ENCODE measurements at regions not wholly inside any gene's neighbourhood (a gene's known extent, or its start where the extent isn't known, plus 50 kb on each side); places are given as distances from the start of the nearest gene placed in this dataset.
A peak's percentile ranks its signal among the peaks of the same experiment; 100 is the strongest.

DNA sequence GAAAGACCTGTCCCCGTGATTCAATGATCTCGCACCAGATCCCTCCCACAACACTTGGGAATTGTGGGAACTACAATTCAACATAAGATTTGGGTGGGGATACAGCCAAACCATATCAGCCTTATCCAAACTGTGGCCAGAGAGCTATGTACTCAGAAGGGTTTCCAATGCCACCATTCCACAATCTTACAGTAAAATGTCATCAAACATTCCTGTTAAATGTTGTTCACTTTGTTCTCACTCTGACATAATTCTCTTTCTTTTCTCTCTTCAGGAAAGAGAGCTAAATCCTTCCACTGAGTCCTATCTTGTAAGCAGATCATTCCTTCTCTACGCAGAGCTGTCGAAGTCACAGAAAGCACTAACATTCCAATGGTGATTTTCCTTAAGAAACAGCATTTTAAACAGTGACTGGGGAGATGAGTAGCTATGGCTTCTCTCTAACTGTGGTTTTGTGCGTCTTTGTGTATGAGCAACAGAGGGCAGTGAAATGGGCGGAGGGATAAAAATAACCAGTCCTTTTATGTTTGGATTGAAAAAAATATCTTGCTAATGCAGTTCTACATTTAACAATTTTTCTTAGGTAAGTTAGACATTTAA is 684.7 kb downstream of the EPHA4 start:
- TF ChIP-seq, protein P1, sequence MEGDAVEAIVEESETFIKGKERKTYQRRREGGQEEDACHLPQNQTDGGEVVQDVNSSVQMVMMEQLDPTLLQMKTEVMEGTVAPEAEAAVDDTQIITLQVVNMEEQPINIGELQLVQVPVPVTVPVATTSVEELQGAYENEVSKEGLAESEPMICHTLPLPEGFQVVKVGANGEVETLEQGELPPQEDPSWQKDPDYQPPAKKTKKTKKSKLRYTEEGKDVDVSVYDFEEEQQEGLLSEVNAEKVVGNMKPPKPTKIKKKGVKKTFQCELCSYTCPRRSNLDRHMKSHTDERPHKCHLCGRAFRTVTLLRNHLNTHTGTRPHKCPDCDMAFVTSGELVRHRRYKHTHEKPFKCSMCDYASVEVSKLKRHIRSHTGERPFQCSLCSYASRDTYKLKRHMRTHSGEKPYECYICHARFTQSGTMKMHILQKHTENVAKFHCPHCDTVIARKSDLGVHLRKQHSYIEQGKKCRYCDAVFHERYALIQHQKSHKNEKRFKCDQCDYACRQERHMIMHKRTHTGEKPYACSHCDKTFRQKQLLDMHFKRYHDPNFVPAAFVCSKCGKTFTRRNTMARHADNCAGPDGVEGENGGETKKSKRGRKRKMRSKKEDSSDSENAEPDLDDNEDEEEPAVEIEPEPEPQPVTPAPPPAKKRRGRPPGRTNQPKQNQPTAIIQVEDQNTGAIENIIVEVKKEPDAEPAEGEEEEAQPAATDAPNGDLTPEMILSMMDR (IDR thresholded peaks at IDR 0.05; ENCODE audit: low read length, missing control alignments) = no peak

DNA sequence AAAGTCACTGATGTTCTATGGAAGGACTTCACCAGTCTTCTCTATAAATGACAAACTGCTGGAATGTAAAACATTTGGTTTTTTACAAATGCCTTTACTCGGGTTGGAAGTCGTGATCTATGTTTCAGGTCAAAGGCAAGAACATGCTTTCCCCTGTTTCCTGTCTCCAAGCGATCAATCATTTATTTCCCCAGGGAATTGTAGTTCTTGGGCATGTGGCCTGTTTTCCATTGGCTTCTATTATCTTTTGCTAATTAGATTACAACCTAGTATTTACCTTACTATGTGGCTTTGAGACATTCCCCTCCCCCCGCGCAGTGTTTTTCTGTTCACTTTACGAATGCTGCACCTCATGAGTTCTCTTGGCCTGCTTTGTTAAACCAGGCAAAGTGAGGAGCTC is 684.2 kb downstream of the EPHA4 start:
- H3K4me3 ChIP-seq (replicated peaks; ENCODE audit: low read depth, low read length) = no peak overlapping the region
- DNase-seq (ENCODE audit: low read depth) = no peak
- TF ChIP-seq, protein P1 (IDR thresholded peaks at IDR 0.05; ENCODE audit: low read length, missing control alignments) = no peak

More for the DNA sequence above, 684.7 kb downstream of the EPHA4 start:
- no peak for DNase-seq (ENCODE audit: low read depth)
- no peak overlapping the region for H3K4me3 ChIP-seq (replicated peaks; ENCODE audit: low read depth, low read length)

DNA sequence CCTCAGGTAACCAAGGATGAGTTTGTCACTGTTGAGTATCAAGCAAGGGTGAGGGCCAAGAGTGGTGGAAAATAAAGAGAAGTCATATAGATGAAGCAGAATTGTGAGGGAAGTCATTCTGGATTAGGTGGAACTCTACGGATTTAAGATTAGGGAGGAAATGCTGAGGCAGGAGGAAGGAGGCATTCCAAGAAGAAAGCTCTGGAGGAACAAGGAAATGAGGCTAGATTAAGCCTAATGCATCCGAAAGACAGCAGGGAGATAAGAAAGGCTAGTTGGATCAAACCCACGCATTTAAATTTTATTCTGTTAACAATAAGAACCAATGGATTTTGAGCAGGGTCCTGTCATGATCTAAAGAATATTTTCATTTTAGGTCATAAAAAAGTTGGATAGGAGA is 681.2 kb downstream of the EPHA4 start:
- TF ChIP-seq, protein P1 (IDR thresholded peaks at IDR 0.05; ENCODE audit: low read length, missing control alignments) = no peak
- no peak for DNase-seq (ENCODE audit: low read depth)
- H3K4me3 ChIP-seq (replicated peaks; ENCODE audit: low read depth, low read length) = no peak overlapping the region

DNA sequence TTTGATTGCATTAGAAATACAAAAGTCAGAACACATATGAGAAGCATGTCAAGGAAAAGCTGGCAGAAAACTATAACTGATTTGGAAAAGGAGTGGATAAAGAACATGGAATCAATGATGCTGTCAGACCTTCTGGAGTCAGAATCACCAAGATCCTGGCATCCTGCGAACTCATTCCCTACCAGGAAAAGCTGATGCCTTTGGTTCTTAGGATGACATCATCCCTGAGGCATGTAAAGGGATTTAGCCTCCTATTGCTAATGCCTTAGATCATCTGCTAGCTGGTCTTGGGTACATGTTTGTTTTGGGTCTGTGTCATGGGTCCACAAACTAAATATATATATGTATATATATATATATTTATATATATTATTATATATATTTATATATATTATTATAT is 680.7 kb downstream of the EPHA4 start:
- TF ChIP-seq, protein P1 (IDR thresholded peaks at IDR 0.05; ENCODE audit: low read length, missing control alignments) = no peak
- no peak overlapping the region for H3K4me3 ChIP-seq (replicated peaks; ENCODE audit: low read depth, low read length)
- DNase-seq (ENCODE audit: low read depth) = peak; percentile 53

DNA sequence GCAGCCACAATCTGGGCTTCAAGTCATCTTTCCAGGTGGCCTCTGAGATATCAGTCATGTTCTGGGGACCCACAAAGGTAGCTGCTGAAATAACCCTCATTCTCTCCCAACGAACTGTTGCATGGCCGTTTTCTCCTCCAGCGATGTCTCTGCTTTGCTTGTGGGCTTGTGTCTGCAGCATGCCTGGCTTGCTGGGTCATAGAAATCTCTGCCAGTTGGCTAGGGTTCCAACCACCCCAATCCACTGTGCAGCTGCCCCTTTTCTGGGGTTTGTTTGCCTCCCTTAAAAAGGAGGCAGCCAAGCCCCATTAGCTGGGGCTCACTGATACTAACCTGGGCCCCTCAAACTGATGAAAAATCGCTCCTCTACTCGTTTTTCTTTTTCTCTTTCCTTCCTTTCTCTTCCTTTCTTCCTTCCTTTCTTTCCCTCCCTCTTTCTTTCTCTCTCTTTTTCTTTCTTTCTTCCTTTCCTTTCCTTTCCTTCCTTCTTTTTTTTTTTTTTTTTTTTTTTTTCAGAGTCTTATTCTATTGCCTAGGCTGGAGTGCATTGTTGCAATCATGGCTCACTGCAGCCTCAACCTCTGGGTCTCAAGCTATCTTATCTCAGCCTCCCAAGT is 680.0 kb downstream of the EPHA4 start:
- TF ChIP-seq, protein P1 (IDR thresholded peaks at IDR 0.05; ENCODE audit: low read length, missing control alignments) = no peak
- DNase-seq (ENCODE audit: low read depth) = no peak
- H3K4me3 ChIP-seq (replicated peaks; ENCODE audit: low read depth, low read length) = no peak overlapping the region

DNA sequence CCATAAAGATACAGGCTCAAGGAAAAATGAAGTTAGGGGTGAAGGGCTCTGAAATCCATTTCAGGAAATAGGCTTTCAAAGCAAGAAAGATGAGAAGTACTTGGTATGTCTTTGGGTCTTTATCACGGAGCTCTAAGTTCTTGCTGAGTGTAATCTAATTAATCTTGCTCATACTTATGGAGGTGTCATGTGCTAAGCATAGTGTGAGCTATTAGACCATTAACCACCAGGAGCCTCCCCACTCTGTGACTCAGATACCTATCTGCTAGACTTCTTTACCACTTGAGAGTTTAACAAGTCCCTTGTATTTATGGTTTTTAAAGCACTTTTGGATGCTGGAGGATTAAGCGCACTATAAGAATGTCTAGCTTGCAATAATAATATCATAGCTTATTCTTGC is 678.7 kb downstream of the EPHA4 start:
- no peak for DNase-seq (ENCODE audit: low read depth)
- TF ChIP-seq, protein P1 (IDR thresholded peaks at IDR 0.05; ENCODE audit: low read length, missing control alignments) = no peak
- H3K4me3 ChIP-seq (replicated peaks; ENCODE audit: low read depth, low read length) = no peak overlapping the region

DNA sequence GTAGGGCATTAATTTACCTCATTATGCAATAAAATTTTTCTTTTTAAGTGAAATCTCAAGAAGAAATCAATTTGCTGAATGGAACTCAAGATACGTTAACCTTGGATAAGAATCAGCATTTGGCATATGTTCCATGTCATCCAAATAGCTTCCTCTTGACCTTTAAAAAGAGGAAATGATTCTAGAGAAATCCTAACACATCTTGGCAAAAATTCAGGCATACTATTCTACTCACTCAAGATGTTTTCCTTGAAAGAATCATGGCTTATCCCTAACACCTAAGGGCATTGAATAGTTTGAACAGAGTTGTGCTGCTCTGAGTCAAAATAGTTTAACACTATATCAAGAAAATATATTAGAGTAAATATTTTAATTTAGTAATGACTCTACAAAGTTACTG is 678.0 kb downstream of the EPHA4 start:
- TF ChIP-seq, protein P1 (IDR thresholded peaks at IDR 0.05; ENCODE audit: low read length, missing control alignments) = no peak
- no peak for DNase-seq (ENCODE audit: low read depth)
- no peak overlapping the region for H3K4me3 ChIP-seq (replicated peaks; ENCODE audit: low read depth, low read length)
